Non-pigmented ciliary epithelial cell (primary cell): ENCODE measurements at regions not wholly inside any gene's neighbourhood (a gene's known extent, or its start where the extent isn't known, plus 50 kb on each side); places are given as distances from the start of the nearest gene placed in this dataset.

ENCODE experiments used
- DNase-seq: peaks from one replicate; pipeline ENCODE4 v3.0.0-alpha.2; 2010; ENCODE audit warnings: low read depth

DNA sequence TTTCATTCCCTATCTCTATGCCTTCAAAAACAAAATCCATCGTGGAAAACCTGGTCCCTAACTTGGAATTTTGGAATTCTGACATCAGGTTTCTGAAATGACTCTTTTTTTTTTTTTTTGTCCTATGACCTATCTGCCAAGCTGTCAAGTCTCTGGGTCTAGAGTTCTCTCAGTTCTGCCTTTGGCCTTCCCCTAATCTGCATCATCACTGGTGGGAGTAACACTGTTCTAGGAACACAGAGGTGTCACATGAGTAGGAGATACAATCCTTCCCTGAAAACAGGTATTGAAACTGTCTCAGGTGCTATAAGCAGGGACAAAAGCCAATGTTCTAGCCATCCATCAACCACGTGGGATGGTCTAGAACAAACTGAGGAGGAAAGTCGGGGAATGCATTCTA is 142.0 kb upstream of the ATP1B1 start:
- no peak for DNase-seq

DNA sequence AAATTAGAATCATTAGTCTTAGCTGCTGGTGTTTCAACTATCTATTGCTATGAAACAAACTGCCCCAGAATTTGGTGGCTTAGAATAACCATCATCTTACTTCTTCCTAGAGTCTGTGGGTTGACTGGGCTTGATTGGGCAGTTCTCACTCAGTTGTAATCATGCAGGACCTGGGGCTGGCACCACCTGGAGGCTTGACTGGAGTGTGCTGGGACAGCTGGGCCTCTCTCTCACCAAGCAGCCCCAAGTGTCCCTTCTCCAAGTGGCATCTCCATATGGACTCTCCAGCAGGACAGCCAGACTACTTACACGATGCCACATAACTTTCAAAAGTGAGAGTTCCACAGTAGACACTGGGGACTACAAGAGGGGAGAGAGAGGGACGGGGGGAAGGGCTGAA is 140.3 kb upstream of the ATP1B1 start:
- no peak for DNase-seq

DNA sequence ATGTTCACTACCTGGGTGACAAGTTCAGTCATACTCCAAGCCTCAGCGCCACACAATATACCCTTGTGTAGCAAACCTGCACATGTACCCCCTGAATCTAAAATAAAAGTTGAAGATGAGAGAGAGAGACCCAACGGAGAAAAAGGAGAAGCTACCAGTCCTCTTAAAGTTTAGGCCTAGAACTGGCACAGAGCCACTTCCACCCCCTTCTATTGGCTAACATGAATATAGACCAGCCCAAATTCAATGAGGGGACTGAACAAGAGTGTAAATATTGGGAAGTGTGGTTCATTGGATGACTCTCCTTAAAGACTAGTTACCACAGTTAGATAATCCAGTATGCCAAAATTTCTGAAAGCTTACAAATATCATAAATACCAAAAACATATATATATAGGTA is 139.9 kb upstream of the ATP1B1 start:
- no peak for DNase-seq

DNA sequence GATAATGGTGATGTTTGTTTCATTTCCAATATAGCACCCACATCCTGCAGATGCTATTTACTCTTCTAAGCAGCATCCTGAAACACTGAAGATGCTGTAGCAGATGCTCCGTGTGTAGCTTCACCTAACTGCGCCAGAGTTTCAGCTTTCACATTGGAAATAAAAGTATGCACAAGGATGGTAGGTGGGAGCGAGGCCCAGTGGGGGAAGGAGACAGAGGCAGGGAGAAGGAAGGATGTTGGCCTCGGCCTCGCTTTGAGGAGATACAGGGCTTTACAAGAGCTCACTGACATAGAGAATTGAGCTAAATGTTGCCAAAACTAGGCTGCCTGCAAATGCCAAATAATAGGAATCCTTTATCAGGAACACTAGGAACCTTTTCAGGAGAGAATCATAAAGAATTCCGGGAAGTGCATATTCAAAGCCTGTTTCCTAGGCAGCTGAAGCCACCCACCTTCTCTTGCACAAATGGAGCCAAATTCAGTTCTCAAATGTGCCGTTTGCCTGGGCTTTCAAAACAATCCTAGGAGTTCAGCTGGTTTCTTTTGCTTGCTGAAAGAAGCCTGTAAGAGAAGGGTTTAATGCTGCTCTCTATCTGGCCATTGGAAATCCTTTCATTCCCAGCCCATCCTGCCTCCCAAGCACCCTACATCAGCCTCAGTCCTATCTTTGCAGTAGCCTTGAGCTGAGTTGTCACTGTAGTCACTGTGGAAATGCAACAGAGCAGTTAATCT is 135.4 kb upstream of the ATP1B1 start:
- no peak for DNase-seq

DNA sequence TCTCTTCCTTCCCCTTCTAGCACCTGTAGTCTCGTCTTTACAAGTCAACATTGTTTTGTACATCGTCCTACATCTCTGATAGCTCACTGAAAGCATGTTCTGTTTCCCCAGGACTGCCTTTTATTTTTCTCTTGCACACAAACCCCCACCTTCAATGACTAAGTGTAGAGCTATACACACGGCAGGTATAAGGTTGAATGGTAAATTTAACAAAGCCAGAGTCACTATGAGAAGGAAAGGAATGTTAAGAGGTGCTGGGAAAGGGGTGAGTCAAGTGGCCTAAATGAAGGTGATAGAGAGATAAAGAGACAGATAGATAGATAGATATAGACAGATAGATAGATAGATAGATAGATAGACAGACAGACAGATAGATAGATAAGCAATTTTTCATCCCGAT is 134.3 kb upstream of the ATP1B1 start:
- DNase-seq: no peak

DNA sequence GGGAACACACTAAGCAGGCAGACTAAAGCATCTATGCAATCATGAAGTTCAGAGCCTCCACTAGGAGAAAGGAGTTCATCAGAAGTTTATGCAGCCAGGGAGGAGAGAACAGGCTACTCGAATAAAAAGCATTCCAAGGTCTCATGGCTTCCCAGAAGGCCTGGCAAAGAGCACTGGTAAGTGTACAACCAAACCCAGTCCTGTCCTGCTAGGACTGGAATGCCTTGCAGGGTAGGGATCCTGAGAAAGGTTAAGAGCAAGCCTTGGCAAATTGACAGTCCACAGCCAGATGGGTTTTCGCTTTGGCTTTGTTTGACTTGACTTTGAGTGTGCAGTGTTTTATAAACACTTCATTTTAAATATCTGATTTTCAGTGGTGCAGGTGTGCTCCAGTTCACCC is 133.6 kb upstream of the ATP1B1 start:
- DNase-seq: no peak

DNA sequence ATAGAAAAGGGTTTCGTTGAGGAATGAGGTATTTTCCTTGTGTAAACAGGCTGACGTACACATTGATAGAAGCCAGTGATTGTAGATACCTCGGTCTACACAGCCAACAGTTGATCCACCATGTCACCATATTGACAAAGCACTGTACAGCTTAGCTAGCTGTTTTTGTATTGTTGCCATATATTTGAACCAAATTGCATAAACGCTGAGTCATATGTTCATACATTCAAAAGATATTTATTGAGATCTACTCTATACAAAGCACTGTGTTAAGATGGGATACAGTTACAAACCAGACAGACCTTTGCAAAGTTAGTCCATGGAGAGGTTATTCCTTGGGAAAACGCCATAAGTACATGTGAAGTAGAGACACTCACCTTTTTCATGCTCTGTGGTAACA is 132.4 kb upstream of the ATP1B1 start:
- no peak for DNase-seq

DNA sequence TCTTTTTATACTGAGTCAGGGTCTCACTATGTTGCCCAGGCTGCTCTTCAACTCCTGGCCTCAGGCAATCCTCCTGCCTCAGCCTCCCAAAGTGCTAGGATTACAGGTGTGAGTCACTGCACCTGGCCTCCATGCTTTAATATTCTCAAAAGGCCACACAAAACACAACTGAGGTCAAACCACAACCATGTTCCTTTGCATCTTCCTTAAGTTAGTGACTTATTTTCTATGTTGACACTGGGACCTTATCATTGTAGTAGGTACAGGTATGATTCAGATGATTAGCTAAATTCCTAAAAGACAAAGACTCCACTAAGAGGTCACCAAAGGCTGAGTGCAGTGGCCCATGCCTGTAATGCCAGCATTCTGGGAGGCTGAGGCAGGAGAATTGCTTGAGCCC is 131.9 kb upstream of the ATP1B1 start:
- DNase-seq: no peak

DNA sequence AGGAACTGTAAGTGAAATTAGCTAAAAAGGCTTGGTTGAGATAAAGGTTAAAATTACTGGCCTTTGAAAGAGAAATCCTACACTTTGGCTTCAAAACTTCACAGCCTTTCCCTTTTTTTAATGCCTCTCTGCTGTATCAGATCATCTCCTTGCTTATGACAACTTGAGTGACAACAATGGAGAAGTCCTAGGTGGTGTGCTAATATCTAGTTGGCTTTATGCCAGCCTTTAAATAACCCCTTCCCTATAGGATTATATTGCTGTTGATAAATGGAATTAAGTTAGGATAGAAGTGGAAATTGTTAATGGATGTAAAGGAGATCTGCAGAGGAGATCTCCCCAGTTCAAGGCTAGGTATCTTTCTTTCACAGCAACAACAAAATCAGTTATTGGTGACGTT is 130.2 kb upstream of the ATP1B1 start:
- DNase-seq: no peak

DNA sequence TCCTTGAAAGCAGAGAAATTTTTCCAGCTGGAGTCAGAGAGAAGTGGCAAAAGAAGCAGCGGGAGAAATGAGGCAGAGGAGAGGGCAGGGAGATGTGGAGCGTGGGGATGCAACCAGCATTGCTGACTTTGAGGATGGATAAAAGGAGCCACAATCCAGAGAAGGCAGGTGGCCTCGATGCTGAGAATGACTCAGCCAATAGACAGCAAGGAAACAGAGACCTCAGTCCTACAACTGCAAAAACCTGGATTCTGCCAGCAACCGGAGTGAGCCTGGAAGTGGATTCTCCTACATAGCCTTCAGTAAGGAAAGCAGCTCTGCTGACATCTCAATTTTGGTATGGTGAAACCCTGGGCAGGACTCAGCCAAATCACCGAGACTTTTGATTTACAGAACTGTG is 128.9 kb upstream of the ATP1B1 start:
- DNase-seq: no peak

DNA sequence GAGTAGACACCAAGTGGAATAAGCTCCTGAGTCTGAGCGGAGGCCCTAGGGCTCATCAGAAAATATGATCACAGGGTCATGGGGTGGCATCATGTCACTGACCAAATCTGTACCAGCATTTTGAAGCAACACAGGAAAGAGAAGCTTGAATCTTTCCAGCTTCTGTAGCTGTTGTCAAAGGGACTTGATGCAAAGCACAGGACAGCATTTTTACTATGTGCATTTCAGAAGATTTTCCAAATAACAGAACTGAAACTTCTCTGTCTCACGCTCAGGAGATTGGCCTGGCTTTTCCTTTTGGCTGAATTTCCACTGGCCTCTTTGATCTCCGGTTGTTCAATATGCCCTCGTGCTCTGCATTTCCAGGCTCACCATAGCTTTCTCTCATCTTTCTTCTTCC is 127.2 kb upstream of the ATP1B1 start:
- DNase-seq: no peak

DNA sequence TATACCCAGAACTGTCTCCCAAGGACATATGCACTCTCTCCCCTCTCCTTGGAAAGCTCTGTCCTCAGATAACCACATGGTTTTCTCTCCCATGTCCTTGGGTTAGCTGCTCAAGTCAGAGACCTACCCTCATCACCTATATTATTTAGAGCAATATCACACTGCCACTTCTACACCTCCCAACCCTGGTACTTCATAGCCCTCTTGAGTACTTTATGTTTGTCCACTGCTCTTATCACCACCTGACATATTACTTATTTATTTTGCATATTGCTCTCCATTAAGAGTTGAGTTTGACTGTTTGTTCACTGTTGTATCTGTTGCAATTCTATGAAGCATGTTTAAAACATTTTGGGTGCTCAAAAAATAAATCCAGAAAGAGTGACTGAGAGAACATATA is 126.3 kb upstream of the ATP1B1 start:
- DNase-seq: no peak

DNA sequence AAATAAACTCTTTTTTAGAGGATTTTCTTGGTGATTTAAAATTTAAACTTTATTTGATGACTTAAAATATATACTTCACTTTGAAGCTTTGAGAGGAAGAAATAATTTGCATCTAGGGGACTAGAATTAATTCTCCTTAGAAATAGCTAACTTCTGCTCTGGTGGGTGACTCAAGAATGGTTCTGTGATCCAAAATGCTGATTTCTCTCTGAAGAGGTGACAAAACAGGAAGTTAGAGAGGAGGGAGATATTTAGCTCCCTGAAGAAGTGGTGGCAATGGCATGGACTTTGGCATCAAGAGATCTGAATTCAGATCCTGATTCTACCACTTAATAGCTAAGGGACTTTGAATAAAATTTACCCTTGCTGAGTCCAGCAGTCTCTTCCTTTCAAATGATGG is 125.8 kb upstream of the ATP1B1 start:
- no peak for DNase-seq

DNA sequence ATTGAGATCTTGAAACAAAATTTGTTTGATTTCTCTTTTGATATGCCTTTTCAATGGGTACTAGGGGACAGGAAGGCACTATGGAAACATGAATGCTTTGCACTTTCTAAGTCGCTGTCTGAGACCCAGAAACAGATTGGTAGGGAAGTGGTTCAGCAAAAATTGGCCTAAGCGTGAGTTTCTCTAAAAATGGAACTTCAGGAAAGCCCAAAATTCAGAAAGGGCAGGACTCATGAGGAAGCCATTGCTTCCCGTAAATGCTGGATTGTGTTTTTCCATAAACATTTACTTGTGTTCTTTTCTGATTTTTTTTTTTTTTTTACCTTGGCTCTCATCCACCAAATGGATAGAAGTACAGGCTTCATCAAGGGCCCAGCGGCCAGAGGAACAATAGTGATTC is 123.7 kb upstream of the ATP1B1 start:
- no peak for DNase-seq

DNA sequence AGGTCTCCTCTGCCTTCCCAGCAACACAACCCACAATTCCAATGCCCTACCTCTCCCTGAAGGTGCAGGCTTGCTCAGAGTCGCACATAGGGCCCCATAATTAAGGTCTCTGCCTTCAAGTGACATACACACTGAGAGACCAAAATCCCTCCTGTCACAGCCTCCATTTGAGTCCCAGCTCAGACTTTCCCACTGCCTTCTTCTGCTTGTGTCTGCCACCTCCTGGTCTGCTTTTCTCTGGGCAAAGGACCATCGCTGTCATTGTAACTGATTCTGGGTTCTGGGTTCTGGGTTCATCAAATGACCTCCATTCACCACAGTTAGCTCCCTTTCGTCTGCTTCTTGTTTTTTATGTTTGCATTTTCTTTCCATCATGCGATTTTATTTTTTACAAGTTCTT is 119.2 kb upstream of the ATP1B1 start:
- no peak for DNase-seq

DNA sequence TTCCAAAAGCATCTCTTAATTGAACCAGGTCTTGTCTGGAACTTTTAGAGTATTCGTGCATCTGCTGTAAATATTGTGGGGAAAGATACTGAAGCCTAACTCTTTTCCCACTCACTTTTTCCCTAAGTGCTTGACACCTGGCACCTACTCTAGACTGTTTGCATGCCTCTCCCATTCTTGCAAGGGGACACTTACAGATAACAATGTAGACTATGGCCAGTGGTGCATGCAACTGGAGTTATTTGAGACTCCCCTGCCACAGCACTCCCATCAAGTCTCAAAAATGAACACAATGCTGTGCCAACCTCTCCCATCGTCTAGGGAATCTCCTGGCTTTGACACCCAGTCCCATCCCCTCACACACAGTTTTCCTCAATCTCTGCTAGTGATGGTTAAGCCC is 118.6 kb upstream of the ATP1B1 start:
- DNase-seq: no peak

DNA sequence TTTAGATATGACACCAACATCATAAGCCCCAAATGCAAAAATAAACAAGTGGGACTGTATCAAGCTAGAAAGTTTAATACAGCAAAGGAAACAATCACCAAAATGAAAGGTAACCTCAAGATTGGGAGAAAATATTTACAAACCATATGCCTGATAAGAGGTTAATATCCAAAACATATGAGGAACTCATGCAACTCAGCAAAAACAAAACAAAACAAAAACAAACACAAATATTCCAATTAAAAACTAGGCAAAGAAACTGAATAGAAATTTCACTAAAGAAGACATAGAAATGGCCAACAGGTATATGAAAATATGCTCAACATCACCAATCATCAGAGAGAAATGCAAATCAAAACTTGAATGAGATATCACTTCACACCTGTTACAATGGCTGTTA is 116.5 kb upstream of the ATP1B1 start:
- DNase-seq: no peak

DNA sequence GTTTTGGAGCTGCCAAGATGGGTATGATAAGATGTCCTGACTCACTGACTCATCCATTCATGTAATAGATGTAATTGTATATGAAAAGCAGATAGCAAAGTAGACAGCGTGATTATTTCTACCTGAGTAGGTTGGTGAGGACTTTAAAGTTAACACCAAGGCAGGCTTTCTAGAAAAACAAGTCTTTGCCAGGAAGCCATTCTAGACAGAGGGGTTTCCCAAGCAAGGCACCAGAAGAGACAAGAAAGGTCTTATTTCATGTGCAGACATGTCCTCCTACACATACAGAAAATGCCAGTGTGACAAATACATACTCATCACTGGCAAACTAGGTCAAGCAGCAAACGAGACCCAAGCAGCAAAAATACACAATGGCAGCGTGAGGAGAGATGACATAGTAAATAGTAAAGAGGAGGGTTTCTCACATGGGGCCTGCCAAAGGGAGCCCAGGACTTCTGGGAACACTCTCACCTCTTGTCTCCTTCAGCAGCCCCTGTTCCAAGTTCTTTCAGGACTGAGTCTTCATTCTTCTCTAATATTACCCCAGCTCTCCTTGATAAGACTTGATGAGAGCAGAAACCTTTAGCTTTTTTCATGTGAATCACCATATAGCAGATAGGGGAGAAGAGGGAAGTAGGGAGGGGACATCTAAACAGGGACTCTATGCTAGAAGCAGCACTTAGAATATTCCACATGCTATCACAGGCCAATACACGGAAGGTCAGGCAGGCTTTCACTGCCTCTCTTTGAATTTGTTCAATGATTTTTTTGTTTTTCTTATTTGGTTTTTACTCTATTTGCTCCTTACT is 114.6 kb upstream of the ATP1B1 start:
- DNase-seq: no peak

DNA sequence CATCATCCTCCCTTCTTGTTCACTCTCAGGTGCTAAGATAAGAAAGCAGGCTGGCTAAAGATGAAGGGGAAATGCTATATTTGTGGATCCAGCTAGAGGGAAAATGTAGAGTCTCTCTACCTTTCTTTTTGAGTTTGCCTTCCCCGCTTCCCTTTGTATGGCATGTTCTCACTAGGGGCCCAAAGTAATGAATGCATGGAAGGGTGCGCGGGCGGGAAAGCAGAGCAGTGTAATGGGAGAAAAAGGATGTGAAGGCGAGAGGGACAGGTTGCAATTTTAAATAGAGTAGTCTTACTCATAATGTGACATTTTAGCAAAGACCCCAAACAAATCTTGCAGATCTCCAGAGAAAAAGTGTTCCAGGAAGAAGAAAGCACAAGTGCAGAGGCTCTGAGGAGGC is 105.1 kb upstream of the ATP1B1 start:
- no peak for DNase-seq

DNA sequence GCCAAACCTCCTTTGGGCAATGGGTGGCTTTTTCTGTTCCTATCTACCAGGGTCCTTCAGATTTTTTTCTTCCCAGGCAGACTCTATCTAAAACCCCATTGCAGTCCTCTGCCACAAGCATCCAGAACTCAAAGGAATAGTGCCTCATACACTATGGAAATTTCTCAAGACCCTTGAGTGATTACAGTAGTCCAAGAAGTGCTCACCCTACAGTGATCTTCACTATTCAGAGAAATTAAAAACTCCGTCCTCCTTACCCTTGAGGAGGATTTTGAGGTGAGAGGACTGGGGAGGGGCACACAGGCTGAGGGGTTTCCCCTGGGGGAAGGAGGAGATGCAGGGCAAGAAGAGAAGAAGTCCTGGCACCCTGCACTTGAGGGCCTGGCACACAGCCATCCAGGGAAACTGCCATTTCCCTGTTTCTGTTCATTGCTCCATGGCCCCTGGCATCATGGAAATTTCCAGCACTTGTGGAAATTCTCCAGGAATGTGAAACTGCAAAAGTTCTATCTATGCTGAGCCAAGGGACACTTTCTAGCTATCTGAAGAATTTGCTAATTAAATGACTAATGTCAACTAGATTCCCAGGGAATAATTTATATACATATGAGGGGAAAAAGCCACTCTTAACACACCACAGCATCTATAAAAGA is 102.5 kb upstream of the ATP1B1 start:
- no peak for DNase-seq

DNA sequence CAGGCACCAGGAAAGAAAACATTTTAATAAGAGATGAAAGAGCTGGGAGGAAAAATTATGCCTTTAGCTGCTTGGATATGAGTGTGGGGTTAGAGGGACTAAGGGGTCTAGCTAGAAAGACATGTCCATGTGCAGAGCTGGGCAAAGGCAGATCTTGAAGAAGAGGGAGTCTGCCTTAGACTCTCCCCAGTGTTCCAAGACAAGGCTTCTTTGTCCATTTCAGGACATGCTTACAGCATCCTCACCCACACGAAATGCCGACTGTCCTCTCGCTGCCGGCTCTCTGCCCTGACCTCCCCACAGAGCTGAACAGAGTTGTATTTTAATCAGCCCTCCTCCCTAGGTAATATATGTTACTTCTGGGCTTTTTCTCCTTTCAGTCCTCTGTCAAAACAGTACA is 100.7 kb upstream of the ATP1B1 start:
- no peak for DNase-seq

DNA sequence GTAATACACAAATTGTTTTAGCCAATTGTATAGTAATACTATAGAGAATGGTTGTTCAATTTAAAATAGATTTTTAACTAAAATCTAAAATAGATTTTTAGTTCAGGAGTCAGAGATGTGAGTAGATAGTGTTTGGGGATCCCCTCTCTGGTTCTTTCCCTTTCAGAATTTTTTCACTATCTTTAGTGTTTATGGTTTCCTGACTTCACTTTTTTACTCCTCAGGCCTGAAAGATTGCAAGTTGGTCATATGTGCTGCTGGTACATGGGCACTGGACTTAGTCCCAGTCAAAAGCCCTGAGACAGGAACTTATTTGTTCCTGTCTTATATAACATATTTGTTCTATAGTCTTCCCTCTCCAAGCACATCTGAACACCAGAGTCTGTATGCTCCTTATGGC is 96.8 kb upstream of the ATP1B1 start:
- DNase-seq: no peak

DNA sequence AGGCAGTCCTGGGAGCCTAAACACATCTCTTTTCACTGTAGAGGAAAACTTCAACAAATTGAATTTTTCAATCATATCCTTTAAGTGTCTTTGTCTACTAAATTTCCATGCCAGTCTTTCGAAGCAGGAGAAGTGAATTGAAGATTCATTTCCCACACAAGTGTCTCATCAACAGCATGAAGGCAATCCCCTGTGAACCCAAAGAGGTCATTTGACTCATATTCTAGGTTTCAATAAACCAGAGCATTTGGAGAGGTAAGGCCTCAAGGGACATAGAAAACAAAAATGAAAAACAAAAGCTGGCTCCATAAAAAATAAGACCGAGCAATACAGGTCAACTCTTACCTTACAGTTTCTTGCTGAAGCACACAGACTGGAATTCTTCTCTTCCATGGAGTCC is 94.1 kb upstream of the ATP1B1 start:
- DNase-seq: no peak
